Mucosa of stomach (tissue), 1 donor: ENCODE measurements at regions not wholly inside any gene's neighbourhood (a gene's known extent, or its start where the extent isn't known, plus 50 kb on each side); places are given as distances from the start of the nearest gene placed in this dataset.

Source experiments
- H3K27me3 ChIP-seq: one replicate; pipeline ENCODE4 v1.7.0; 2013; ENCODE audit warnings: mild to moderate bottlenecking, low read length; ENCODE audit not compliant: control insufficient read depth, insufficient read depth
- H3K36me3 ChIP-seq: one replicate; pipeline ENCODE4 v1.7.0; 2013; ENCODE audit warnings: low read length; ENCODE audit not compliant: control insufficient read depth, insufficient read depth
- H3K4me1 ChIP-seq: one replicate; pipeline ENCODE4 v1.7.0; 2013; ENCODE audit warnings: mild to moderate bottlenecking, low read length; ENCODE audit not compliant: control insufficient read depth, insufficient read depth
- H3K4me3 ChIP-seq: one replicate; pipeline ENCODE4 v1.7.0; 2013; ENCODE audit warnings: low read length
- H3K9ac ChIP-seq: one replicate; pipeline ENCODE4 v1.7.0; 2013; ENCODE audit warnings: mild to moderate bottlenecking, low read length, moderate library complexity
- H3K9me3 ChIP-seq: one replicate; pipeline ENCODE4 v1.7.0; 2013; ENCODE audit warnings: mild to moderate bottlenecking, low read length, moderate library complexity; ENCODE audit not compliant: control insufficient read depth
- donor health status: Pancreatic carcinoma.

- no peaks in the 10 kb centered on the region for H3K9me3 ChIP-seq
- H3K9ac ChIP-seq: no peak overlapping the region
- no peaks in the 10 kb centered on the region for H3K27me3 ChIP-seq
- no peaks in the 10 kb centered on the region for H3K36me3 ChIP-seq
- no peak overlapping the region for H3K4me3 ChIP-seq
- H3K4me1 ChIP-seq: peaks cover 6% of the 10 kb centered on the region
These were observed 124.0 kb upstream of the LARP1 start for GRCh38 chr5:154631141-154631540.

GRCh38 chr5:154630410-154630809, 124.8 kb upstream of the LARP1 start:
- Histone ChIP-seq H3K27me3 (no peaks in the 10 kb centered on the region), H3K36me3 (no peaks in the 10 kb centered on the region), H3K4me1 (peaks cover 6% of the 10 kb centered on the region), H3K4me3 (no peak overlapping the region), H3K9me3 (no peaks in the 10 kb centered on the region), H3K9ac (no peak overlapping the region)

GRCh38 chr5:154628685-154629084, 126.5 kb upstream of the LARP1 start:
- no peaks in the 10 kb centered on the region for H3K36me3 ChIP-seq
- H3K4me3 ChIP-seq: no peak overlapping the region

GRCh38 chr5:154627698-154628678, 127.2 kb upstream of the LARP1 start:
- H3K4me3 ChIP-seq: no peak overlapping the region
- no peaks in the 10 kb centered on the region for H3K36me3 ChIP-seq
- no peak overlapping the region for H3K9ac ChIP-seq
- H3K9me3 ChIP-seq: no peaks in the 10 kb centered on the region
- peaks cover 6% of the 10 kb centered on the region for H3K4me1 ChIP-seq
- no peaks in the 10 kb centered on the region for H3K27me3 ChIP-seq

More at GRCh38 chr5:154628685-154629084, 126.5 kb upstream of the LARP1 start:
- no peaks in the 10 kb centered on the region for H3K9me3 ChIP-seq
- no peak overlapping the region for H3K9ac ChIP-seq
- no peaks in the 10 kb centered on the region for H3K27me3 ChIP-seq
- H3K4me1 ChIP-seq: peaks cover 6% of the 10 kb centered on the region

GRCh38 chr5:154626876-154627557, 128.2 kb upstream of the LARP1 start:
- Histone ChIP-seq H3K4me1 (peaks cover 6% of the 10 kb centered on the region), H3K36me3 (no peaks in the 10 kb centered on the region), H3K27me3 (no peaks in the 10 kb centered on the region), H3K9ac (no peak overlapping the region), H3K4me3 (no peak overlapping the region), H3K9me3 (no peaks in the 10 kb centered on the region)

GRCh38 chr5:154625031-154625430, 130.1 kb upstream of the LARP1 start:
- Histone ChIP-seq H3K36me3 (no peaks in the 10 kb centered on the region), H3K27me3 (no peaks in the 10 kb centered on the region), H3K9me3 (no peaks in the 10 kb centered on the region), H3K4me3 (no peak overlapping the region), H3K4me1 (peaks cover 6% of the 10 kb centered on the region), H3K9ac (no peak overlapping the region)

- no peaks in the 10 kb centered on the region for H3K27me3 ChIP-seq
- peaks cover 6% of the 10 kb centered on the region for H3K4me1 ChIP-seq
- H3K9me3 ChIP-seq: no peaks in the 10 kb centered on the region
- H3K4me3 ChIP-seq: no peak overlapping the region
- no peak overlapping the region for H3K9ac ChIP-seq
- no peaks in the 10 kb centered on the region for H3K36me3 ChIP-seq
These were observed 130.8 kb upstream of the LARP1 start for GRCh38 chr5:154624341-154624740.

- Histone ChIP-seq H3K27me3 (peaks cover 3% of the 10 kb centered on the region), H3K4me3 (no peak overlapping the region)
These were observed 134.8 kb upstream of the LARP1 start for GRCh38 chr5:154620411-154620810.

GRCh38 chr5:154618696-154619095, 136.5 kb upstream of the LARP1 start:
- no peaks in the 10 kb centered on the region for H3K4me1 ChIP-seq

More at GRCh38 chr5:154620411-154620810, 134.8 kb upstream of the LARP1 start:
- Histone ChIP-seq H3K36me3 (no peaks in the 10 kb centered on the region), H3K9me3 (no peaks in the 10 kb centered on the region), H3K4me1 (no peaks in the 10 kb centered on the region), H3K9ac (no peak overlapping the region)

GRCh38 chr5:154614595-154614994, 136.6 kb upstream of the HAND1 start:
- H3K4me3 ChIP-seq: no peak overlapping the region
- no peak overlapping the region for H3K9ac ChIP-seq
- H3K4me1 ChIP-seq: peaks cover 14% of the 10 kb centered on the region
- H3K27me3 ChIP-seq: peaks cover 37% of the 10 kb centered on the region
- no peaks in the 10 kb centered on the region for H3K36me3 ChIP-seq
- H3K9me3 ChIP-seq: no peaks in the 10 kb centered on the region

More at GRCh38 chr5:154618696-154619095, 136.5 kb upstream of the LARP1 start:
- no peaks in the 10 kb centered on the region for H3K36me3 ChIP-seq
- H3K27me3 ChIP-seq: peaks cover 7% of the 10 kb centered on the region
- H3K4me3 ChIP-seq: no peak overlapping the region
- H3K9me3 ChIP-seq: no peaks in the 10 kb centered on the region
- no peak overlapping the region for H3K9ac ChIP-seq

GRCh38 chr5:154614125-154614524, 136.1 kb upstream of the HAND1 start:
- no peaks in the 10 kb centered on the region for H3K36me3 ChIP-seq
- H3K4me1 ChIP-seq: peaks cover 14% of the 10 kb centered on the region
- H3K27me3 ChIP-seq: peaks cover 42% of the 10 kb centered on the region
- no peak overlapping the region for H3K9ac ChIP-seq
- no peaks in the 10 kb centered on the region for H3K9me3 ChIP-seq
- no peak overlapping the region for H3K4me3 ChIP-seq

GRCh38 chr5:154612666-154613065, 134.6 kb upstream of the HAND1 start:
- no peak overlapping the region for H3K4me3 ChIP-seq
- H3K27me3 ChIP-seq: peaks cover 50% of the 10 kb centered on the region
- H3K4me1 ChIP-seq: peaks cover 14% of the 10 kb centered on the region
- H3K36me3 ChIP-seq: no peaks in the 10 kb centered on the region
- no peaks in the 10 kb centered on the region for H3K9me3 ChIP-seq
- no peak overlapping the region for H3K9ac ChIP-seq
